Liver (tissue), 8 donors: ENCODE measurements at regions not wholly inside any gene's neighbourhood (a gene's known extent, or its start where the extent isn't known, plus 50 kb on each side); places are given as distances from the start of the nearest gene placed in this dataset.

Source experiments
- DNase-seq: peaks from one replicate; pipeline ENCODE4 v3.0.0-alpha.2; 2017; ENCODE audit warnings: low spot score
- H3K27ac ChIP-seq, 2 donors: one replicate each; pipeline ENCODE4 v1.7.0; 2013; ENCODE audit warnings: inconsistent platforms in 2 of 2, low read length in 2 of 2, control low read depth in 1 of 2, low read depth in 1 of 2, mild to moderate bottlenecking in 1 of 2
- H3K27me3 ChIP-seq, 4 donors: one replicate each; pipeline versions ENCODE4 v1.6.1 to v1.7.0; 2013; ENCODE audit warnings: low read length in 3 of 4, inconsistent platforms in 1 of 4, mild to moderate bottlenecking in 1 of 4, moderate library complexity in 1 of 4; ENCODE audit not compliant: control insufficient read depth in 4 of 4, insufficient read depth in 4 of 4
- H3K36me3 ChIP-seq, 4 donors: one replicate each; pipeline versions ENCODE4 v1.6.1 to v1.7.0; 2013; ENCODE audit warnings: low read length in 3 of 4, mild to moderate bottlenecking in 3 of 4, low read depth in 1 of 4, moderate library complexity in 1 of 4; ENCODE audit not compliant: control insufficient read depth in 4 of 4, insufficient read depth in 3 of 4
- H3K4me1 ChIP-seq, 4 donors: one replicate each; pipeline versions ENCODE4 v1.6.1 to v1.7.0; 2013; ENCODE audit warnings: low read length in 3 of 4, mild to moderate bottlenecking in 3 of 4, moderate library complexity in 1 of 4; ENCODE audit not compliant: control insufficient read depth in 4 of 4, insufficient read depth in 4 of 4
- H3K4me3 ChIP-seq, 3 donors: one replicate each; pipeline versions ENCODE4 v1.6.1 to v1.7.0; 2013; ENCODE audit warnings: low read length in 3 of 3, control low read depth in 1 of 3, low read depth in 1 of 3, mild to moderate bottlenecking in 1 of 3
- H3K9ac ChIP-seq, 2 donors: one replicate each; pipeline ENCODE4 v1.7.0; 2013; ENCODE audit warnings: low read length in 2 of 2, mild to moderate bottlenecking in 2 of 2, moderate library complexity in 2 of 2, control low read depth in 1 of 2, low read depth in 1 of 2
- H3K9me3 ChIP-seq, 4 donors: one replicate each; pipeline versions ENCODE4 v1.6.1 to v1.7.0; 2013; ENCODE audit warnings: low read length in 3 of 4; ENCODE audit not compliant: control insufficient read depth in 4 of 4
- EGR1 ChIP-seq, 2 donors: IDR thresholded peaks; 2 replicates each; pipeline ENCODE4 v1.6.1; 2016 to 2018; ENCODE audit warnings: antibody characterized with exemption in 2 of 2, low read depth in 2 of 2
- FOXA1 ChIP-seq: IDR thresholded peaks from 2 replicates; pipeline ENCODE4 v1.6.1; 2016; ENCODE audit warnings: antibody characterized with exemption
- FOXA2 ChIP-seq: IDR thresholded peaks from 2 replicates; pipeline ENCODE4 v1.6.1; 2016; ENCODE audit warnings: antibody characterized with exemption
- GABPA ChIP-seq, 2 donors: IDR thresholded peaks in 1 of 2; conservative IDR thresholded peaks in 1 of 2; 2 replicates each; pipeline ENCODE4 v1.6.1; 2016; ENCODE audit warnings: antibody characterized with exemption in 2 of 2, mild to moderate bottlenecking in 1 of 2, moderate library complexity in 1 of 2
- HNF4A ChIP-seq, 2 donors: conservative IDR thresholded peaks; 2 replicates each; pipeline ENCODE4 v1.6.1; 2016; ENCODE audit warnings: antibody characterized with exemption in 2 of 2, mild to moderate bottlenecking in 2 of 2
- HNF4G ChIP-seq: IDR thresholded peaks from 2 replicates; pipeline ENCODE4 v1.6.1; 2016; ENCODE audit warnings: antibody characterized with exemption
- JUND ChIP-seq, 2 donors: IDR thresholded peaks; 2 replicates each; pipeline ENCODE4 v1.6.1; 2016; ENCODE audit warnings: antibody characterized with exemption in 2 of 2
- NR2F2 ChIP-seq: IDR thresholded peaks from 2 replicates; pipeline ENCODE4 v1.6.1; 2016; ENCODE audit warnings: antibody characterized with exemption
- RAD21 ChIP-seq, 2 donors: IDR thresholded peaks; 2 replicates each; pipeline ENCODE4 v1.6.1; 2016; ENCODE audit warnings: antibody characterized with exemption in 2 of 2, mild to moderate bottlenecking in 2 of 2
- RXRA ChIP-seq, 2 donors: IDR thresholded peaks; 2 replicates each; pipeline ENCODE4 v1.6.1; 2017 to 2018; ENCODE audit warnings: antibody characterized with exemption in 2 of 2, mild to moderate bottlenecking in 1 of 2
- SP1 ChIP-seq: IDR thresholded peaks from 2 replicates; pipeline ENCODE4 v1.6.1; 2018; ENCODE audit warnings: antibody characterized with exemption, mild to moderate bottlenecking
- TAF1 ChIP-seq: conservative IDR thresholded peaks from 2 replicates; pipeline ENCODE4 v1.6.1; 2016; ENCODE audit warnings: antibody characterized with exemption, mild to moderate bottlenecking
- YY1 ChIP-seq: IDR thresholded peaks from 2 replicates; pipeline ENCODE4 v1.6.1; 2016; ENCODE audit warnings: antibody characterized with exemption, mild to moderate bottlenecking
- WGBS: extraction: QIAGEN DNeasy Blood & Tissue Kit; methylation state at CpG from one replicate; pipeline ENCODE4 v1.1.7; 2013; 5-methylcytosine and 5-hydroxymethylcytosine counted together
- TF ChIP-seq, protein P1 (sequence below): IDR thresholded peaks from 2 replicates; pipeline ENCODE4 v1.6.1; 2016; ENCODE audit warnings: antibody characterized with exemption
- TF ChIP-seq, protein P2 (sequence below): IDR thresholded peaks from 2 replicates; pipeline ENCODE4 v1.6.1; 2016; ENCODE audit warnings: antibody characterized with exemption
- TF ChIP-seq, protein P3 (sequence below): fragments of 150-350 bp; IDR thresholded peaks from 2 replicates; pipeline ENCODE4 v1.5.1; 2017; ENCODE audit warnings: improper control_type of control experiment, low read depth, low read length; ENCODE audit not compliant: missing input control
- TF ChIP-seq, protein P4 (sequence below): IDR thresholded peaks from 2 replicates; pipeline ENCODE4 v1.6.1; 2016; ENCODE audit warnings: antibody characterized with exemption, mild to moderate bottlenecking
- TF ChIP-seq, protein P5 (sequence below): IDR thresholded peaks from 2 replicates; pipeline ENCODE4 v1.6.1; 2016; ENCODE audit warnings: antibody characterized with exemption
- donor health status: healthy.
- donor health status: healthy.
- donor health status: healthy.
- donor health status: healthy.
- donor health status: healthy.

DNA sequence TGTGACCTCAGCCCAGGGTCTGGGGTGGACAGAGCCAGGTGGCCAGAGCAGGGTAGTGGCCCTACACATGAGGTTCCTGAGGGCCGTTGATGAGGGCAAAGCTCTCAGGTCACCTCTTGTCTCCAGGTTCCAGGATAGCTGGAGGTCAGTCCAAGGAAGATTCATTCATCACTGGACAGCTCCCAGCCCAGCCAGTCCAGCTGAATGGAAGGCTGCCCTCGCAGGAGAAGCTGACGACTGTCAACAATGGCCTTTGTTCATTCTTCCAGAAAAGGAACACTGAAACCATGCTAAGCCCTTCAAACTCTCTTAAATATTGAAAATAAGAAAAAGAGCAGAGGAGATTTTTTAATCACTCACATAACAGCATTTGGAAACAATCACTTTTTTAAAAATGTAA, 169.7 kb upstream of the TBCA start:
- Histone ChIP-seq H3K4me3 (no peak overlapping the region), H3K27me3 (no peaks in the 10 kb centered on the region), H3K9me3 (no peaks in the 10 kb centered on the region), H3K9ac (no peak overlapping the region), H3K4me1 (no peaks in the 10 kb centered on the region), H3K36me3 (no peaks in the 10 kb centered on the region), H3K27ac (no peak overlapping the region)
- WGBS: 61% methylated on average over 3 of the region's 3 CpGs
- DNase-seq: no peak
- TF ChIP-seq TAF1 (no peak), HNF4A (conservative IDR thresholded peaks at IDR 0.05) (no peak), HNF4G (no peak), SP1 (no peak), FOXA2 (no peak), YY1 (no peak), EGR1 (IDR thresholded peaks at IDR 0.05; ENCODE audit: low read depth in 2 of 2) (no peak), RXRA (IDR thresholded peaks at IDR 0.05) (no peak), FOXA1 (no peak), JUND (IDR thresholded peaks at IDR 0.05) (no peak), RAD21 (IDR thresholded peaks at IDR 0.05) (no peak), NR2F2 (no peak), GABPA (IDR thresholded peaks at IDR 0.05 in 1 of 2, conservative IDR thresholded peaks at IDR 0.05 in 1 of 2) (no peak)
- TF ChIP-seq, protein P1, sequence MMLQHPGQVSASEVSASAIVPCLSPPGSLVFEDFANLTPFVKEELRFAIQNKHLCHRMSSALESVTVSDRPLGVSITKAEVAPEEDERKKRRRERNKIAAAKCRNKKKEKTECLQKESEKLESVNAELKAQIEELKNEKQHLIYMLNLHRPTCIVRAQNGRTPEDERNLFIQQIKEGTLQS: no peak
- TF ChIP-seq, protein P2, sequence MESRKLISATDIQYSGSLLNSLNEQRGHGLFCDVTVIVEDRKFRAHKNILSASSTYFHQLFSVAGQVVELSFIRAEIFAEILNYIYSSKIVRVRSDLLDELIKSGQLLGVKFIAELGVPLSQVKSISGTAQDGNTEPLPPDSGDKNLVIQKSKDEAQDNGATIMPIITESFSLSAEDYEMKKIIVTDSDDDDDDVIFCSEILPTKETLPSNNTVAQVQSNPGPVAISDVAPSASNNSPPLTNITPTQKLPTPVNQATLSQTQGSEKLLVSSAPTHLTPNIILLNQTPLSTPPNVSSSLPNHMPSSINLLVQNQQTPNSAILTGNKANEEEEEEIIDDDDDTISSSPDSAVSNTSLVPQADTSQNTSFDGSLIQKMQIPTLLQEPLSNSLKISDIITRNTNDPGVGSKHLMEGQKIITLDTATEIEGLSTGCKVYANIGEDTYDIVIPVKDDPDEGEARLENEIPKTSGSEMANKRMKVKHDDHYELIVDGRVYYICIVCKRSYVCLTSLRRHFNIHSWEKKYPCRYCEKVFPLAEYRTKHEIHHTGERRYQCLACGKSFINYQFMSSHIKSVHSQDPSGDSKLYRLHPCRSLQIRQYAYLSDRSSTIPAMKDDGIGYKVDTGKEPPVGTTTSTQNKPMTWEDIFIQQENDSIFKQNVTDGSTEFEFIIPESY: no peak
- TF ChIP-seq, protein P3, sequence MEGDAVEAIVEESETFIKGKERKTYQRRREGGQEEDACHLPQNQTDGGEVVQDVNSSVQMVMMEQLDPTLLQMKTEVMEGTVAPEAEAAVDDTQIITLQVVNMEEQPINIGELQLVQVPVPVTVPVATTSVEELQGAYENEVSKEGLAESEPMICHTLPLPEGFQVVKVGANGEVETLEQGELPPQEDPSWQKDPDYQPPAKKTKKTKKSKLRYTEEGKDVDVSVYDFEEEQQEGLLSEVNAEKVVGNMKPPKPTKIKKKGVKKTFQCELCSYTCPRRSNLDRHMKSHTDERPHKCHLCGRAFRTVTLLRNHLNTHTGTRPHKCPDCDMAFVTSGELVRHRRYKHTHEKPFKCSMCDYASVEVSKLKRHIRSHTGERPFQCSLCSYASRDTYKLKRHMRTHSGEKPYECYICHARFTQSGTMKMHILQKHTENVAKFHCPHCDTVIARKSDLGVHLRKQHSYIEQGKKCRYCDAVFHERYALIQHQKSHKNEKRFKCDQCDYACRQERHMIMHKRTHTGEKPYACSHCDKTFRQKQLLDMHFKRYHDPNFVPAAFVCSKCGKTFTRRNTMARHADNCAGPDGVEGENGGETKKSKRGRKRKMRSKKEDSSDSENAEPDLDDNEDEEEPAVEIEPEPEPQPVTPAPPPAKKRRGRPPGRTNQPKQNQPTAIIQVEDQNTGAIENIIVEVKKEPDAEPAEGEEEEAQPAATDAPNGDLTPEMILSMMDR: no peak
- TF ChIP-seq, protein P4, sequence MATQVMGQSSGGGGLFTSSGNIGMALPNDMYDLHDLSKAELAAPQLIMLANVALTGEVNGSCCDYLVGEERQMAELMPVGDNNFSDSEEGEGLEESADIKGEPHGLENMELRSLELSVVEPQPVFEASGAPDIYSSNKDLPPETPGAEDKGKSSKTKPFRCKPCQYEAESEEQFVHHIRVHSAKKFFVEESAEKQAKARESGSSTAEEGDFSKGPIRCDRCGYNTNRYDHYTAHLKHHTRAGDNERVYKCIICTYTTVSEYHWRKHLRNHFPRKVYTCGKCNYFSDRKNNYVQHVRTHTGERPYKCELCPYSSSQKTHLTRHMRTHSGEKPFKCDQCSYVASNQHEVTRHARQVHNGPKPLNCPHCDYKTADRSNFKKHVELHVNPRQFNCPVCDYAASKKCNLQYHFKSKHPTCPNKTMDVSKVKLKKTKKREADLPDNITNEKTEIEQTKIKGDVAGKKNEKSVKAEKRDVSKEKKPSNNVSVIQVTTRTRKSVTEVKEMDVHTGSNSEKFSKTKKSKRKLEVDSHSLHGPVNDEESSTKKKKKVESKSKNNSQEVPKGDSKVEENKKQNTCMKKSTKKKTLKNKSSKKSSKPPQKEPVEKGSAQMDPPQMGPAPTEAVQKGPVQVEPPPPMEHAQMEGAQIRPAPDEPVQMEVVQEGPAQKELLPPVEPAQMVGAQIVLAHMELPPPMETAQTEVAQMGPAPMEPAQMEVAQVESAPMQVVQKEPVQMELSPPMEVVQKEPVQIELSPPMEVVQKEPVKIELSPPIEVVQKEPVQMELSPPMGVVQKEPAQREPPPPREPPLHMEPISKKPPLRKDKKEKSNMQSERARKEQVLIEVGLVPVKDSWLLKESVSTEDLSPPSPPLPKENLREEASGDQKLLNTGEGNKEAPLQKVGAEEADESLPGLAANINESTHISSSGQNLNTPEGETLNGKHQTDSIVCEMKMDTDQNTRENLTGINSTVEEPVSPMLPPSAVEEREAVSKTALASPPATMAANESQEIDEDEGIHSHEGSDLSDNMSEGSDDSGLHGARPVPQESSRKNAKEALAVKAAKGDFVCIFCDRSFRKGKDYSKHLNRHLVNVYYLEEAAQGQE: no peak
- TF ChIP-seq, protein P5, sequence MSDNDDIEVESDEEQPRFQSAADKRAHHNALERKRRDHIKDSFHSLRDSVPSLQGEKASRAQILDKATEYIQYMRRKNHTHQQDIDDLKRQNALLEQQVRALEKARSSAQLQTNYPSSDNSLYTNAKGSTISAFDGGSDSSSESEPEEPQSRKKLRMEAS: no peak
